GM21717 (cell line): ENCODE measurements at regions not wholly inside any gene's neighbourhood (a gene's known extent, or its start where the extent isn't known, plus 50 kb on each side); places are given as distances from the start of the nearest gene placed in this dataset.
"Not testable (repeated sequence)": the region's sequence is repeated elsewhere in the genome, so short reads cannot be mapped to it uniquely, and the experiment has no call there.

ENCODE experiments used
- ATAC-seq: cut with Tn5 transposase; IDR thresholded peaks from one replicate; pipeline ENCODE4 v1.9.1; 2021; ENCODE audit warnings: mild to moderate bottlenecking, moderate library complexity; ENCODE audit not compliant: unreplicated experiment

DNA sequence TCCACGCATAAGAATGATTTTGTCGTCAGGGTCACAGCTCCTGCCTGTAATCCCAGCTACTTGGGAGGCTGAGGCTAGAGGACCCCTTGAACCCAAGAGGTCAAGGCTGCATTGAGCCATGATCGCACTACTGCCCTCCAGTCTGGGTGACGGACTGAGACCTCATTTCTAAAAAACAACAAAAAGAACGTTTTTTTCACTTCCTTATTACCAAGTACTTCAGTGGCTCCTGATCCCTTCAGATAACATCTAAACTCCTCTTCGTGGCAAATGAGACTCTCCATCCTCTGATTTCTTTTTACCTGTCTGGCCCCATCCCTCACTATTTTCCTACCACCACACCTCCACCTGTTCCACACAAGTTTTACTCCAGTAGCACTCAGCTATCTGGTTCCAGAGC, 105.4 kb upstream of the TLK1 start:
- ATAC-seq: no peak

- ATAC-seq: not testable (repeated sequence)
These were observed 100.8 kb upstream of the TLK1 start for GRCh38 chr2:171261529-171261928.

DNA sequence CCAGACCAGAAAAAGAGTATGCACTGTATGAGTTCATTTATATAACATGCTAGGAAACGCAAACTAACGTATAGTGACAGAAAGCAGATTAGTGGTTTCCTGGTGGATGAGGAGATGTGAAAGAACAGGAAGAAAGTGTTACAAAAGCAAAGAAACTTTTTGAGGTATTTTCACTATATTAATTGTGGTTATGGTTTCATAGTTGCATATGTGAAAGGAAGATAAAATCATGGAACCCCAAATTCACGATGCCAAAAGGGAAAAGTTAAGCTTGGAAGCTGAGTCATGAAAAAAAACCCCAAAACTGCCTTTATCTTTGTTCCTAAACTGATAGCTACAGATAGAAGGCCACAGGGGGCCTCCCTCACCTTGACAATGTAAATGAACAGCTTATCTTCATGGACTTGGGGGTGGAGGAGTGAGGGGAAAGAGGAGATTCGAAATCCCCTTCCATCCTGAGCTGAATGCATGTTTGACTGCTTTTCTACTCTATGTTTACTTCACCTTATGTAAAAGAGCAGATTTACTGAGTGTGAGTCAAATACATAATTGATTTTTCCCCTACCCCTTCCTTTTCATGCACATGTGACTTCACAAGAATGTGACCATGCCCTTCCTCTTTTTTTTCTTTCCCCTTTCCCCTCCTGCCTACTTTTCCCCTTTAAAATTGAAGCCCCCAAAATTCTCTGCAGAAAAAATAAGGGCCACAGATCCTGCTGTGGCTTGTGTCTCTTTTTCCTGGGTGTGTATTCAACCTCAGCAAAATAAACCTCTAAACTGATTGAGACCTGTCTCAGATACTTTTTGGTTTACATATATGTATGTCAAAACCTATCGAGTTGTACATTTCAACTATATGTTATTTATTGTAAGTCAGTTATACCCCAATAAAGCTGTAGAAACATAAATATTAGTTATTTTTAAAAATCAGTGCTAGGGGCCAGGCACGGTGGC, 100.1 kb upstream of the TLK1 start:
- ATAC-seq: peak; percentile 50

- no peak for ATAC-seq
These were observed 94.0 kb upstream of the TLK1 start for GRCh38 chr2:171254666-171255065.

- ATAC-seq: no peak
These were observed 93.4 kb upstream of the TLK1 start for GRCh38 chr2:171253900-171254650.

- ATAC-seq: no peak
These were observed 92.6 kb upstream of the TLK1 start for GRCh38 chr2:171253279-171253678.

DNA sequence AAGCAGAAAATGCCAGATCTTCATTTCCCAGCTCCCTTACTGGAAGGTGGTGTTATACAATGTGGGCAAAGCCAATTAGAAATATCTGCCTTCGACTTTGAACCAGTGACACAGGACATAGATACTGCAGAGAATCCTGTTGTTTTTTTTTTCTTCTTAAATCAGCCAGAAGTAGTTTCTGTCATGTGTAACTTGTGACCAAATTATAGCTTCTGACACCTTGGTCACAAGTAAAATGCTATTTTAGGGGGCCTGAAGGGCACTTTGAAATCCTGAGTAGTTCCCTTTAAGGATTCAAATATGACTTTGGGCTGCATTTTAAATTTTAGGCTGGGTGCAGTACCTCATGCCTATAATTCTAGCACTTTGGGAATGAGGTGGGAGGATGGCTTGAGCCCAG, 89.0 kb upstream of the TLK1 start:
- ATAC-seq: no peak

- peak; percentile 53 for ATAC-seq
These were observed 87.3 kb upstream of the TLK1 start for GRCh38 chr2:171247741-171248662.

- no peak for ATAC-seq
These were observed 84.5 kb upstream of the TLK1 start for GRCh38 chr2:171244970-171245782.

GRCh38 chr2:171244466-171244969, 83.8 kb upstream of the TLK1 start:
- ATAC-seq: no peak

GRCh38 chr2:171241771-171242170, 81.1 kb upstream of the TLK1 start:
- no peak for ATAC-seq

DNA sequence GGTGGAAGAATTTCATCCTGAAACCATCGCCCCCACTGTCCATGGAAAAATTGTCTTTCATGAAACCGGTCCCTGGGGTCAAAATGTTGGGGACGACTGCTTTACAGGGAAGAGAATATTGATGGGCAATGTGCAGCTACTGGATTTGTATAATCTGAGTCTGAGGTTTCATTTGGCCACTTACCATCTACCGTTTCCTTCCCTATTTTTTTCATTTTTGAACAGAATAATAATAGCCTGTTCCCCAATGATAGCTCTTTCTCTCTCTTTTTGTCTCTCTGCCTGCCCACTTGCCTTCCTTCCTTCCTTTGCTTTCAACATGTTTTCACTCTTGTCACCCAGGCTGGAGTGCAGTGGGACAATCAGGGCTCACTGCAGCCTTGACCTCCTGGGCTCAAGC, 78.3 kb upstream of the TLK1 start:
- ATAC-seq: no peak

GRCh38 chr2:171237751-171238505, 77.2 kb upstream of the TLK1 start:
- ATAC-seq: no peak

DNA sequence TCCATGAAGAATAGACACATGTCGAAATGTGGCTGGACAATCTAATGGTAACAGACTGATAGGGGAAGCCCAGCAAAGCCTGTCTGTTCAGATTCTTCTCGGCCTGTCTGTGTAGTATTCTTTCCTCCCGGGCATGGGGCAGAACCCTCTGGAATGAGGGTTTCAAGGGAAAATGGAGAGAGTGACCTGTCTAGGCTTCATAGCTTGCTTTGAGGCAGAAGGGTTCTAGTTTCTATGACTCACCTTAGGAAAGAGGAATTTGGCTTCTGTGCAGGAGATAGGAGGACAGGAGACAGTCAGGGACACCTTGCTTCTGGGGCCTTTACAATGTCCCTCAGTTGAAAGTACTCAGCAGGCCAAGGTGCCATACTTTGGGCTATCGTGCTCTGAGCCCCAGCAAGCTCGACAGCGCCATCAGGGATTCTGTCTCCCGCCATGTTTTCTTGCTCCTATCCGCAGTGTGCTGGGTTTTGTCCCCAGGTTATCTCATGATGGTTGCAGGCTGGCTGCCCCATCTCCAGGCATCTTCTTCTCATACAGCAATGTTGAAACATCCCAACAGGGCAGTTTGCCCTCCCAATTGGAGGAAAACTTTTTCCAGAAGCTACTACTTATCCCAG, 74.7 kb upstream of the TLK1 start:
- no peak for ATAC-seq

GRCh38 chr2:171230176-171230575, 69.5 kb upstream of the TLK1 start:
- ATAC-seq: no peak

DNA sequence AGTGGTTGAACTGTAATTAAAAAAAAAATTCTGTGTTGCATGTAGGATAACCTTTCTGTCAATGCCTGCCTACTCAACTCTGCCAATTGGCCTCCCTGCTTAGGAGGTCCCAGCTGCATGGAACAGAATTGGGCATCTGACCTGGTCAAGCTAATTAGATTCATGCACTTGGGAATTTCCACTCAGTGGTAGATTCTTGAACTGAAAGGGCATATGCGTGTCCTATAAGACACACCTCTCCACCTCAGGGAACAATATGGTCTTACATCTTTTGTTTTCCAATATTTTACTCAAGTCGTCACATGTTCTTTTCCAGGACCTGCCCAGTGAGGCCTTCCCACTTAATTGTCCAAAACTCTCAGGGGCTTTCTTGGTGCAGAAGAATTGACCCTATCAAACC, 68.1 kb upstream of the TLK1 start:
- no peak for ATAC-seq

DNA sequence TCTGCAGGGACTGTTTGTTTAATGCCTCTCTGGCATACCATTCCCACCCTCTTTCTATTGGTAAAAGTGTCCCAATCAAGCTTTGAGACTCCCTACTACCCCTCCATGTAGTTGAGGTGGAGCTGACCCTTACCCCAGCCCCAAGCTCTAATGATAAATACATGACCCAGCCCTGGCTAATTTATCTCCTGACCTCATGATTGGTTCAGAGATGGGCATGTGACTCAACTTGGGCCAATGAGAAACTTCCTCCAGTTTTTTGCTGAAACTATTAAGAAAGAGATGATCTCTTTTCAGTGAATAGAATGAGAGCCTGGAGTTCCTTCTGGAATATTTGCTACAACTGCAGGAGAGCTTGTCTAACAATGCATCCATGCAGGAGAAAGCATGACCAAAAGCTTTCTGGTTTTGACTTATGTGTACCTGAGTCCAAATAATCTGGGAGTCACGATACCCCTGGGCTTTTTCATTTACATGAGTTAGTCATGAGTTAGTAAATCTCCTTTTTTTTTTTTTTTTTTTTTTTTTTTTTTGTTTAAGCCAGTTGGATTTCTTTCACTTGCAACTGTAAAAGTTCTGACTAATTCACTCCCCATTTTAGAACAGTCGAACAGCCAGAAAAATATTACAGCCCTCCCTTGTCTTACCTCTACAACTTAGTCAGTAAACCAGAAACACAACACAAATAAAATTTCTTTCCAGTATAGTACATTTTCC, 66.5 kb upstream of the TLK1 start:
- ATAC-seq: no peak

- no peak for ATAC-seq
These were observed 65.8 kb upstream of the TLK1 start for GRCh38 chr2:171226461-171226860.
